Peyer's patch (tissue), 4 donors: ENCODE measurements at regions not wholly inside any gene's neighbourhood (a gene's known extent, or its start where the extent isn't known, plus 50 kb on each side); places are given as distances from the start of the nearest gene placed in this dataset.

Source experiments
- DNase-seq, 3 donors: peaks; one replicate each; pipeline ENCODE4 v3.0.0-alpha.2; 2017 to 2019
- H3K27ac ChIP-seq, 4 donors: fragments of 200-600 bp; sonication (generic); one replicate each; pipeline ENCODE4 v1.5.1; 2016 to 2019
- H3K27me3 ChIP-seq, 2 donors: fragments of 200-600 bp; sonication (generic); one replicate each; pipeline ENCODE4 v1.5.1; 2019
- H3K36me3 ChIP-seq, 3 donors: fragments of 200-600 bp; sonication (generic); one replicate each; pipeline ENCODE4 v1.5.1; 2016 to 2019
- H3K4me1 ChIP-seq, 4 donors: fragments of 200-600 bp; sonication (generic); one replicate each; pipeline ENCODE4 v1.5.1; 2016 to 2019
- H3K4me3 ChIP-seq, 4 donors: fragments of 200-600 bp; sonication (generic); 1 replicate in 3 of 4; 2 replicates in 1 of 4; pipeline ENCODE4 v1.5.1; 2016 to 2019; ENCODE audit warnings: mild to moderate bottlenecking in 1 of 4
- H3K9me3 ChIP-seq, 4 donors: fragments of 200-600 bp; sonication (generic); one replicate each; pipeline ENCODE4 v1.5.1; 2016 to 2019; ENCODE audit warnings: mild to moderate bottlenecking in 1 of 4
- POLR2A ChIP-seq, 2 donors: fragments of 450-650 bp; IDR thresholded peaks; one replicate each; pipeline ENCODE4 v1.5.1; 2017; ENCODE audit warnings: antibody characterized with exemption in 2 of 2, mild to moderate bottlenecking in 2 of 2, moderate library complexity in 2 of 2
- TF ChIP-seq, protein P1 (sequence below), 6 experiments: fragments of 450-650 bp in 4 of 6; fragments of 200-600 bp in 2 of 6; sonication (generic) in 1 of 6; IDR thresholded peaks; one replicate each; pipeline ENCODE4 v1.5.1; 2017 to 2019; ENCODE audit warnings: antibody characterized with exemption in 6 of 6, mild to moderate bottlenecking in 3 of 6, moderate library complexity in 1 of 6

DNA sequence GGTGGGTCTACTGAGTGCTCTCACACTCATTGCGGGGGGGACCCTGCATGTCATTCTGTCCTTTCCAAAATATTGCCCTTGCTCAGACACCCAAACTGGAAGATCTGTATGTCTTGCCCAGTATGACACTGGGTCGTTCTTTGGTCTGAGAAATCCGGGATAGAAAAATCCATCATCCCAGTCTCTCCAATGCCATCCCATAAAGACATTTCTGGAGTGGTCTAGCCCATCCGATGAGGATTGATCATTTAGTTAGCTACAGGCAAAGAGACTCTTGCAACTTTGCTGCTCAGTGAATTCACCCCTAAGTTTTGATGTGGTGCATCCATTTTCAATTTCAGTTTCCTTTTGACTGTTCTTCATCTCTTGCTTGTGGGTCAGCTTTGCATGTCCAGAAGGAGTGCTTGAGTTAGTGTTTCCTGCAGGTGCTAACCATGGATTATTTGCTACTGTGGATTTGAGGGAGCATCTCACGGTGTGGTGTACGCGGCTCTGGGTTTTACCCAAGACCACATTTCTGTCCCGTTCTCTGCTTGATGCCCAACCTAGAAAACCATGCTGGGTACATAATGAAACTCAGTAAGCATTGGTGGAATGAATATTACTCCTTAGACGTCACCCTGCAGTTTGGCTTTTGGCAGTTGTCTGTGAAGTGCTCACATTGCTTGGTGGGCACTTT is 247.0 kb upstream of the MKI67 start:
- TF ChIP-seq, protein P1, sequence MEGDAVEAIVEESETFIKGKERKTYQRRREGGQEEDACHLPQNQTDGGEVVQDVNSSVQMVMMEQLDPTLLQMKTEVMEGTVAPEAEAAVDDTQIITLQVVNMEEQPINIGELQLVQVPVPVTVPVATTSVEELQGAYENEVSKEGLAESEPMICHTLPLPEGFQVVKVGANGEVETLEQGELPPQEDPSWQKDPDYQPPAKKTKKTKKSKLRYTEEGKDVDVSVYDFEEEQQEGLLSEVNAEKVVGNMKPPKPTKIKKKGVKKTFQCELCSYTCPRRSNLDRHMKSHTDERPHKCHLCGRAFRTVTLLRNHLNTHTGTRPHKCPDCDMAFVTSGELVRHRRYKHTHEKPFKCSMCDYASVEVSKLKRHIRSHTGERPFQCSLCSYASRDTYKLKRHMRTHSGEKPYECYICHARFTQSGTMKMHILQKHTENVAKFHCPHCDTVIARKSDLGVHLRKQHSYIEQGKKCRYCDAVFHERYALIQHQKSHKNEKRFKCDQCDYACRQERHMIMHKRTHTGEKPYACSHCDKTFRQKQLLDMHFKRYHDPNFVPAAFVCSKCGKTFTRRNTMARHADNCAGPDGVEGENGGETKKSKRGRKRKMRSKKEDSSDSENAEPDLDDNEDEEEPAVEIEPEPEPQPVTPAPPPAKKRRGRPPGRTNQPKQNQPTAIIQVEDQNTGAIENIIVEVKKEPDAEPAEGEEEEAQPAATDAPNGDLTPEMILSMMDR (IDR thresholded peaks at IDR 0.05), result no peak
- no peak for TF ChIP-seq POLR2A (IDR thresholded peaks at IDR 0.05)

DNA sequence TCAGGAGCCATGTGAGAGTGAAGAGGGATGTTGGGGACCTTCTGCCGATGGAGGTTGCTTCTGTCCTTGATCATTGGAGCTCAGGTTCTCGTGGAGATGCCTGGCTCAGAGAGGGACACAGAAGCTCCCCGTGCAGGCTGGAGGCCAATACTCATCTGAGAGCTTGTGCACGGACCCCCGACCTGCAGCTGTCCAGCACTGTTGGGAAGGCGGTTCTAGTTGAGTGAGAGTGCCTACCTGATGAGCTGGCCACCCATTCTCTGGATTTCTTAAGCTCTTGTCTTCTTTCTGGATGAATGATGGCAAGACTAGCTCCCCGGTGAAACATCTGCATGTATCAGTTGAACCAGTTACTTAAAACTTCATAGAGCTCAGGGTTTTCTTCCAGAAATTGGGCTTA is 247.6 kb upstream of the MKI67 start:
- Histone ChIP-seq H3K27ac (no peak overlapping the region), H3K4me3 (no peak overlapping the region), H3K4me1 (no peaks in the 10 kb centered on the region), H3K27me3 (no peaks in the 10 kb centered on the region), H3K9me3 (no peaks in the 10 kb centered on the region), H3K36me3 (no peaks in the 10 kb centered on the region)
- DNase-seq, result no peak
- TF ChIP-seq POLR2A (IDR thresholded peaks at IDR 0.05), result no peak
- TF ChIP-seq, protein P1 (IDR thresholded peaks at IDR 0.05), result no peak

More for the DNA sequence above, 247.0 kb upstream of the MKI67 start:
- H3K27me3 ChIP-seq, result no peaks in the 10 kb centered on the region
- no peak overlapping the region for H3K4me3 ChIP-seq
- H3K9me3 ChIP-seq, result no peaks in the 10 kb centered on the region
- no peak for DNase-seq
- no peaks in the 10 kb centered on the region for H3K36me3 ChIP-seq
- no peak overlapping the region for H3K27ac ChIP-seq
- H3K4me1 ChIP-seq, result no peaks in the 10 kb centered on the region

DNA sequence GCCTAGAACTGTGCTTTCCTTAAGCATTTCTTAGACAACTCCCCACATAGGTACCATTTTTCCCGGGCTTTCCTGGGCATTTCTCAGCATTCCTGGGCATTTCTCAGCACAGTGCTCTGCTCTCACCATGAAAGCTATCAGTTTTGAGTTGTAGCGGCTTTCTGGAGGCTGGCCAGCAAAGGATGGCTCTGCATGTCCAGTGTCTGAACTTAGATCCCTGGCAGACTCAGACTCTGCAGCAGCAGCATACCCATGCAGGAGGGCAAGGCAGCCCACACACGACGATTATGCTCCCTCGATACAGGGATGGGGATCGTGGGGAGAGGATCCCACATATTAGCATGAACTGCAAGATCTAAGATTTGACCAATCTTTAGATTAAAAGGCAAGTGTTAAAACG is 248.9 kb upstream of the MKI67 start:
- Histone ChIP-seq H3K27me3 (no peaks in the 10 kb centered on the region), H3K4me1 (no peaks in the 10 kb centered on the region), H3K9me3 (no peaks in the 10 kb centered on the region), H3K27ac (no peak overlapping the region), H3K4me3 (no peak overlapping the region), H3K36me3 (no peaks in the 10 kb centered on the region)
- TF ChIP-seq POLR2A (IDR thresholded peaks at IDR 0.05), result no peak
- TF ChIP-seq, protein P1 (IDR thresholded peaks at IDR 0.05), result no peak
- no peak for DNase-seq

DNA sequence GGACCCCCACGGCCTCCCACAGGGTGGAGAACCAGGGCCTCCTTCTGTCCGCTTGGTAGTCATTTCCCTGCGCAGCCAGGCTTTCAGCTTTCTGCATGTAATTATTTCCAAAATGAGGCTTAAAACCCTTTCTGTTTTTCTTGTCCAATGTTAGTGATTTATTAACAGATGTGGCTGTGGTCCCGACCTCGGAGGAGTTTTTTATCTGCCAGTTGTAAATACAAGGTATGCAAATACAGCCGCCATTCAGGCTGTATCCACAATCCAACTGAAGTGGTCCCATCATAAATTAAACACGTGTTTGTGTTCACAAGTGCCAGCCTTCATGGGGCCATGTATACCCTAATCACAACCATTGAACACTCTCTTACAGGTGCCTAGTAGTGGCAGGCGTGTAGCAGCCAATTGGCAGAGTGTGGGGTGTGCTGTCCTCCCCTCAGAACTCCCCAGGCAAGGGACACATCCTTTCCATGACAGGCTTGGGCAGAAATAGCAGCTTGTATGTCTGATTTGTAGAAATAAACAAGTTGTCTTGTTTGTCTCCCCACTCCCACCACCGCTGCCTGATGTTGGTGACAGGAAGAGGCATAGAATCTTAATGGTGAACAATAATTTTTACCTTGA is 251.3 kb upstream of the MKI67 start:
- Histone ChIP-seq H3K27ac (no peak overlapping the region), H3K36me3 (no peaks in the 10 kb centered on the region), H3K27me3 (no peaks in the 10 kb centered on the region), H3K9me3 (no peaks in the 10 kb centered on the region), H3K4me3 (no peak overlapping the region), H3K4me1 (no peaks in the 10 kb centered on the region)
- no peak for TF ChIP-seq POLR2A (IDR thresholded peaks at IDR 0.05)
- TF ChIP-seq, protein P1 (IDR thresholded peaks at IDR 0.05), result no peak
- DNase-seq, result no peak

DNA sequence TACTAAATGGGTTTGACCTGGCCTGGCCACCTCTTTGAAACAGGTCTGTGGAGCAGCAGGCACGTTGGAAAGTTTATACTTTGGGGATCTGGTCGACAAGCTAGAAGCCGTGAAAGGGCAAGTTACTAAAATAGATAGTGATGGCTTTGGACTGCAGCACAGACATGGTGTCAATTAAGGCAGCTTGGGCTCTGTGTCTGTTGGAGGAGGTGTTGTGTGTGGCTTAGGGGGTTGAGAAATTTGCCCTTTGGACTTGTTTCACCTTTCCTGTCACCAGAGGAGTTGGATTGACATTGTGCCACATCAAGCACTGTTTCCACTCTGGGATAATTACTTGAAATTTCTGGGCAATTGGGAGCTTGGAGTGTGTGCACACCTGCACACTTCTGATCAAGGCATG is 251.8 kb upstream of the MKI67 start:
- Histone ChIP-seq H3K4me3 (no peak overlapping the region), H3K27me3 (no peaks in the 10 kb centered on the region), H3K9me3 (no peaks in the 10 kb centered on the region), H3K36me3 (no peaks in the 10 kb centered on the region), H3K27ac (no peak overlapping the region), H3K4me1 (no peaks in the 10 kb centered on the region)
- TF ChIP-seq POLR2A (IDR thresholded peaks at IDR 0.05), result no peak
- TF ChIP-seq, protein P1 (IDR thresholded peaks at IDR 0.05), result no peak
- no peak for DNase-seq
